B cell (primary cell): ENCODE measurements at regions not wholly inside any gene's neighbourhood (a gene's known extent, or its start where the extent isn't known, plus 50 kb on each side); places are given as distances from the start of the nearest gene placed in this dataset.

ENCODE experiments used
- ATAC-seq: fragments of 200-7000 bp; cut with Tn5 transposase; one replicate; pipeline ENCODE4 v1.10.0; 2021; ENCODE audit warnings: low read depth, mild to moderate bottlenecking, moderate number of reproducible peaks, moderate library complexity
- CTCF ChIA-PET: fragments of 350-600 bp; sonication (Branson Sonifier 250); formaldehyde crosslinking; loops from one replicate; lab custom pipeline; 2021; ENCODE audit warnings: antibody characterized with exemption, inconsistent platforms; lab: Charles Lee
- POLR2A ChIA-PET: fragments of 350-600 bp; sonication (Branson Sonifier 250); formaldehyde crosslinking; loops from one replicate; lab custom pipeline; 2021; ENCODE audit warnings: antibody characterized with exemption; lab: Charles Lee
- DNase-seq: peaks from one replicate; pipeline ENCODE4 v3.0.0; 2013
- H2AFZ ChIP-seq: 2 replicates; pipeline ENCODE4 v1.6.1; 2012; ENCODE audit warnings: mild to moderate bottlenecking, low read depth, low read length; ENCODE audit not compliant: insufficient read depth, poor library complexity, severe bottlenecking
- H3K27ac ChIP-seq, 2 donors: 1 replicate in 1 of 2; 2 replicates in 1 of 2; pipeline ENCODE4 v1.5.1; 2012 to 2013; ENCODE audit warnings: low read length in 2 of 2, mild to moderate bottlenecking in 2 of 2, moderate library complexity in 1 of 2
- H3K27me3 ChIP-seq, 4 experiments: fragments of 200-600 bp in 1 of 4; sonication (generic) in 1 of 4; replicated peaks in 1 of 4; 1 replicate in 2 of 4; 2 replicates in 2 of 4; pipeline versions ENCODE4 v1.6.1 to v1.7.0; 2013 to 2016; ENCODE audit warnings: low read length in 3 of 4, mild to moderate bottlenecking in 2 of 4, mixed read lengths in 1 of 4, moderate library complexity in 1 of 4; ENCODE audit not compliant: insufficient read depth in 4 of 4, control insufficient read depth in 3 of 4; ENCODE audit errors: control extremely low read depth in 1 of 4
- H3K36me3 ChIP-seq, 2 experiments: replicated peaks in 1 of 2; 1 replicate in 1 of 2; 2 replicates in 1 of 2; pipeline versions ENCODE4 v1.6.1 to v1.7.1; 2013; ENCODE audit warnings: low read length in 1 of 2; ENCODE audit not compliant: insufficient read depth in 2 of 2, control insufficient read depth in 1 of 2; ENCODE audit errors: control extremely low read depth in 1 of 2, extremely low read depth in 1 of 2
- H3K4me1 ChIP-seq, 2 donors: fragments of 200-600 bp in 1 of 2; sonication (generic) in 1 of 2; 1 replicate in 1 of 2; 2 replicates in 1 of 2; pipeline versions ENCODE4 v1.5.1 to v1.6.1; 2013 to 2017; ENCODE audit warnings: low read length in 2 of 2; ENCODE audit not compliant: control insufficient read depth in 2 of 2, insufficient read depth in 2 of 2
- H3K4me2 ChIP-seq: replicated peaks from 2 replicates; pipeline ENCODE3; 2012; ENCODE audit warnings: mild to moderate bottlenecking, low read depth, low read length; ENCODE audit not compliant: poor library complexity, severe bottlenecking
- H3K4me3 ChIP-seq, 5 experiments: fragments of 200-600 bp in 1 of 5; sonication (generic) in 1 of 5; 1 replicate in 3 of 5; 2 replicates in 2 of 5; pipeline versions ENCODE4 v1.5.1 to v1.7.0; 2011 to 2016; ENCODE audit warnings: low read length in 4 of 5, mild to moderate bottlenecking in 4 of 5, low read depth in 2 of 5, control low read depth in 1 of 5, moderate library complexity in 1 of 5; ENCODE audit not compliant: insufficient read depth in 1 of 5; ENCODE audit errors: control extremely low read depth in 1 of 5, extremely low read depth in 1 of 5
- H3K79me2 ChIP-seq: fragments of 200-600 bp; sonication (generic); one replicate; pipeline ENCODE4 v1.6.0; 2016; ENCODE audit warnings: low read length; ENCODE audit not compliant: control insufficient read depth, insufficient read depth
- H3K9ac ChIP-seq: fragments of 200-600 bp; sonication (generic); 2 replicates; pipeline ENCODE4 v1.6.1; 2017; ENCODE audit warnings: mild to moderate bottlenecking, low read length, moderate library complexity
- H3K9me3 ChIP-seq, 3 donors: one replicate each; pipeline versions ENCODE4 v1.6.1 to v1.7.1; 2013; ENCODE audit warnings: low read length in 2 of 3; ENCODE audit not compliant: control insufficient read depth in 2 of 3, insufficient read depth in 1 of 3; ENCODE audit errors: control extremely low read depth in 1 of 3
- H4K20me1 ChIP-seq: 2 replicates; pipeline ENCODE4 v1.6.0; 2012; ENCODE audit warnings: mild to moderate bottlenecking, low read length; ENCODE audit not compliant: insufficient read depth, control insufficient read depth, poor library complexity, severe bottlenecking
- H3K27ac Mint-ChIP-seq: one replicate; pipeline ENCODE4 v1.8.0; 2021; ENCODE audit warnings: mixed read lengths
- H3K27me3 Mint-ChIP-seq: one replicate; pipeline ENCODE4 v1.8.0; 2021; ENCODE audit warnings: mixed read lengths
- H3K4me1 Mint-ChIP-seq: one replicate; pipeline ENCODE4 v1.8.0; 2021; ENCODE audit warnings: mixed read lengths
- H3K4me3 Mint-ChIP-seq: one replicate; pipeline ENCODE4 v1.8.0; 2021; ENCODE audit warnings: mixed read lengths
- H3K9me3 Mint-ChIP-seq: one replicate; pipeline ENCODE4 v1.8.0; 2022; ENCODE audit warnings: mixed read lengths; ENCODE audit not compliant: insufficient read depth
- EZH2 ChIP-seq: IDR thresholded peaks from 2 replicates; pipeline ENCODE4 v1.6.1; 2012; ENCODE audit warnings: borderline replicate concordance, low read depth, mild to moderate bottlenecking, moderate library complexity, low read length; ENCODE audit not compliant: insufficient read depth, poor library complexity, severe bottlenecking
- WGBS: methylation state at CpG from one replicate; pipeline ENCODE4 v1.1.5; 2013; ENCODE audit warnings: missing lambda C conversion rate; ENCODE audit not compliant: insufficient coverage; 5-methylcytosine and 5-hydroxymethylcytosine counted together
- intact Hi-C: fragments of 100-400 bp; cut with micrococcal nuclease; formaldehyde crosslinking; loops from one replicate; pipeline ENCODE4 v1.10.0; 2022
- TF ChIP-seq, protein P1 (sequence below): fragments of 200-600 bp; IDR thresholded peaks from one replicate; pipeline ENCODE4 v1.8.0; 2022; ENCODE audit warnings: antibody characterized with exemption, mild to moderate bottlenecking

GRCh38 chr20:21019468-21019813 lies 86.7 kb downstream of the LINC00237 start:
- ChIA-PET POLR2A (no interaction called here), CTCF (no interaction called here)
- no peaks in the 10 kb centered on the region for H3K36me3 ChIP-seq
- H3K9me3 ChIP-seq: no peaks in the 10 kb centered on the region
- intact Hi-C loops: no loop called here
- WGBS: 64% methylated on average over 4 of the region's 10 CpGs
- H2AFZ ChIP-seq: no peak overlapping the region
- H3K4me1 Mint-ChIP-seq: no peaks in the 10 kb centered on the region
- no peak overlapping the region for H3K27ac ChIP-seq
- no peak overlapping the region for H3K9ac ChIP-seq
- no peak overlapping the region for H3K4me3 Mint-ChIP-seq
- H3K27ac Mint-ChIP-seq: no peak overlapping the region
- H3K9me3 Mint-ChIP-seq: no peaks in the 10 kb centered on the region
- DNase-seq (no peak), ATAC-seq (no peak)
- H4K20me1 ChIP-seq: no peaks in the 10 kb centered on the region
- H3K27me3 ChIP-seq: peaks cover 0 to 21% (median 10%) of the 10 kb centered on the region in 4 experiments
- H3K4me1 ChIP-seq: no peaks in the 10 kb centered on the region
- TF ChIP-seq, protein P1, sequence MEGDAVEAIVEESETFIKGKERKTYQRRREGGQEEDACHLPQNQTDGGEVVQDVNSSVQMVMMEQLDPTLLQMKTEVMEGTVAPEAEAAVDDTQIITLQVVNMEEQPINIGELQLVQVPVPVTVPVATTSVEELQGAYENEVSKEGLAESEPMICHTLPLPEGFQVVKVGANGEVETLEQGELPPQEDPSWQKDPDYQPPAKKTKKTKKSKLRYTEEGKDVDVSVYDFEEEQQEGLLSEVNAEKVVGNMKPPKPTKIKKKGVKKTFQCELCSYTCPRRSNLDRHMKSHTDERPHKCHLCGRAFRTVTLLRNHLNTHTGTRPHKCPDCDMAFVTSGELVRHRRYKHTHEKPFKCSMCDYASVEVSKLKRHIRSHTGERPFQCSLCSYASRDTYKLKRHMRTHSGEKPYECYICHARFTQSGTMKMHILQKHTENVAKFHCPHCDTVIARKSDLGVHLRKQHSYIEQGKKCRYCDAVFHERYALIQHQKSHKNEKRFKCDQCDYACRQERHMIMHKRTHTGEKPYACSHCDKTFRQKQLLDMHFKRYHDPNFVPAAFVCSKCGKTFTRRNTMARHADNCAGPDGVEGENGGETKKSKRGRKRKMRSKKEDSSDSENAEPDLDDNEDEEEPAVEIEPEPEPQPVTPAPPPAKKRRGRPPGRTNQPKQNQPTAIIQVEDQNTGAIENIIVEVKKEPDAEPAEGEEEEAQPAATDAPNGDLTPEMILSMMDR: no peak
- TF ChIP-seq EZH2: no peak
- H3K79me2 ChIP-seq: no peaks in the 10 kb centered on the region
- H3K4me2 ChIP-seq: no peak overlapping the region
- no peak overlapping the region for H3K4me3 ChIP-seq
- peaks cover 50% of the 10 kb centered on the region for H3K27me3 Mint-ChIP-seq

- Histone ChIP-seq H2AFZ (no peak overlapping the region), H3K4me3 (no peak overlapping the region), H4K20me1 (no peaks in the 10 kb centered on the region), H3K9ac (no peak overlapping the region), H3K27ac (no peak overlapping the region), H3K4me1 (no peaks in the 10 kb centered on the region), H3K79me2 (no peaks in the 10 kb centered on the region), H3K4me2 (no peak overlapping the region), H3K27me3 (peaks cover 0 to 21% (median 10%) of the 10 kb centered on the region in 4 experiments), H3K9me3 (peaks cover 0 to 3% (median 0%) of the 10 kb centered on the region in 3 donors), H3K36me3 (no peaks in the 10 kb centered on the region)
- DNase-seq: no peak
- Mint-ChIP-seq H3K4me3 (no peak overlapping the region), H3K27ac (no peak overlapping the region), H3K9me3 (no peaks in the 10 kb centered on the region), H3K4me1 (no peaks in the 10 kb centered on the region), H3K27me3 (peaks cover 50% of the 10 kb centered on the region)
- intact Hi-C loops: no loop called here
- ChIA-PET CTCF (no interaction called here), POLR2A (no interaction called here)
- WGBS: 72% methylated on average over 4 of the region's 4 CpGs
- TF ChIP-seq, protein P1: no peak
- TF ChIP-seq EZH2: no peak
- no peak for ATAC-seq
Observed at GRCh38 chr20:21018576-21018975, 87.6 kb downstream of the LINC00237 start.
